Spleen (tissue), 7 donors: ENCODE measurements at regions not wholly inside any gene's neighbourhood (a gene's known extent, or its start where the extent isn't known, plus 50 kb on each side); places are given as distances from the start of the nearest gene placed in this dataset.

ENCODE experiments used
- CTCF ChIP-seq, 11 experiments: fragments of 200-600 bp in 7 of 11; fragments of 450-650 bp in 4 of 11; sonication (generic) in 4 of 11; IDR thresholded peaks in 8 of 11; conservative IDR thresholded peaks in 3 of 11; 1 replicate in 7 of 11; 2 replicates in 4 of 11; pipeline versions ENCODE4 v1.4.0 to v1.8.0; 2016 to 2021; ENCODE audit warnings: antibody characterized with exemption in 11 of 11, inconsistent platforms in 4 of 11, mild to moderate bottlenecking in 1 of 11
- POLR2A ChIP-seq, 3 donors: fragments of 450-650 bp; IDR thresholded peaks; one replicate each; pipeline ENCODE4 v1.5.1; 2017; ENCODE audit warnings: antibody characterized with exemption in 3 of 3, mild to moderate bottlenecking in 1 of 3
- donor health status: DM: no; HTN: no; CAD: no; lungs with moderate emphysema.
- donor health status: DM: no; HTN: no; CAD: no.
- donor health status: DM: no; HTN: no; CAD: no.

DNA sequence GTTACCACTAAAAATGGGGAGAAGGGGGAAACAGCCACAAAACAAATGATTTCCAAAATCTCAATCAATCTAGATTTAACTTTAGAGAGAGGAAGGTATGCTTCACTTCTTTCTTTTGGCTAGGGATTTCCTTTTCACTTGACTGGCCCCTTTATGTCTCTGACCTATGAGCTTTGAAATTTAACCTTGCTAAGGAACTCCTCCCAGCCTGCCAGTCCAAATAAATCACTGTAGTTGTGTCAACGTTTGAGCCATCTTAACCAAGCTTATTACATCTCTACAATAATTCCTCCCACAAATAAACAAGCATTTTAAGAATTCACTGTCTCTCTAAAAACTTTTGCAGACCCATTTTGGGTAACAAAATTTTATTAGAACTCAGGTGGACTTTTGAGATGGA, 315.5 kb upstream of the CELF2 start:
- TF ChIP-seq CTCF (IDR thresholded peaks at IDR 0.05 in 8 of 11, conservative IDR thresholded peaks at IDR 0.05 in 3 of 11) (no peak), POLR2A (IDR thresholded peaks at IDR 0.05) (no peak)
